Neural cell (in vitro differentiated cells): ENCODE measurements at regions not wholly inside any gene's neighbourhood (a gene's known extent, or its start where the extent isn't known, plus 50 kb on each side); places are given as distances from the start of the nearest gene placed in this dataset.

Experiments used
- H2AFZ ChIP-seq: fragments of 200-600, 300-800 bp; sonication (generic), shearing (Covaris generic); 2 replicates; pipeline ENCODE4 v1.6.0; 2014; ENCODE audit warnings: low read depth, mild to moderate bottlenecking, antibody characterized with exemption, low read length, moderate library complexity
- H3F3A ChIP-seq: fragments of 200-600 bp; shearing (Covaris generic); 2 replicates; pipeline ENCODE4 v1.6.1; 2016; ENCODE audit warnings: mild to moderate bottlenecking, moderate library complexity, mixed read lengths, antibody characterized with exemption, low read length; ENCODE audit not compliant: insufficient read depth, poor library complexity, severe bottlenecking
- H3K27ac ChIP-seq: fragments of 200-600, 300-800 bp; sonication (generic), shearing (Covaris generic); 2 replicates; pipeline ENCODE4 v1.5.1; 2014; ENCODE audit warnings: mild to moderate bottlenecking, low read length, moderate library complexity
- H3K27me3 ChIP-seq: fragments of 300-800, 200-600 bp; sonication (generic), shearing (Covaris generic); 2 replicates; pipeline ENCODE4 v1.6.0; 2014; ENCODE audit warnings: mild to moderate bottlenecking, low read depth, low read length, moderate library complexity; ENCODE audit not compliant: insufficient read depth
- H3K36me3 ChIP-seq: fragments of 300-800, 200-600 bp; sonication (generic), shearing (Covaris generic); 2 replicates; pipeline ENCODE4 v1.5.1; 2014; ENCODE audit warnings: mild to moderate bottlenecking, antibody characterized with exemption, low read length, moderate library complexity; ENCODE audit not compliant: insufficient read depth
- H3K4me2 ChIP-seq: fragments of 300-800, 200-600 bp; sonication (generic), shearing (Covaris generic); 2 replicates; pipeline ENCODE4 v1.6.0; 2014; ENCODE audit warnings: mild to moderate bottlenecking, low read length
- H3K4me3 ChIP-seq: fragments of 300-800, 200-600 bp; sonication (generic), shearing (Covaris generic); 2 replicates; pipeline ENCODE4 v1.5.1; 2014; ENCODE audit warnings: mild to moderate bottlenecking, low read length, moderate library complexity
- H3K79me2 ChIP-seq: fragments of 200-600 bp; shearing (Covaris generic); replicated peaks from 2 replicates; pipeline ENCODE4 v1.6.0; 2014; ENCODE audit warnings: mild to moderate bottlenecking, low read length, moderate library complexity; ENCODE audit not compliant: insufficient read depth
- H3K9ac ChIP-seq: fragments of 300-800, 200-600 bp; sonication (generic), shearing (Covaris generic); 2 replicates; pipeline ENCODE4 v1.6.1; 2016; ENCODE audit warnings: mild to moderate bottlenecking, low read length, mixed read lengths
- H3K9me2 ChIP-seq: fragments of 200-600 bp; shearing (Covaris generic); 2 replicates; pipeline ENCODE4 v1.6.1; 2016; ENCODE audit warnings: mild to moderate bottlenecking, low read length, mixed read lengths; ENCODE audit not compliant: insufficient read depth
- H3K9me3 ChIP-seq: fragments of 200-600, 300-800 bp; sonication (generic), shearing (Covaris generic); 2 replicates; pipeline ENCODE4 v1.6.1; 2016; ENCODE audit warnings: mild to moderate bottlenecking, mixed run types, low read length, moderate library complexity, mixed read lengths
- H4K20me1 ChIP-seq: fragments of 200-600 bp; shearing (Covaris generic); 2 replicates; pipeline ENCODE4 v1.6.1; 2016; ENCODE audit warnings: mild to moderate bottlenecking, mixed run types; ENCODE audit not compliant: insufficient read depth
- EP300 ChIP-seq: fragments of 450-650 bp; conservative IDR thresholded peaks from 2 replicates; pipeline ENCODE4 v1.6.1; 2014; ENCODE audit warnings: antibody characterized with exemption, mild to moderate bottlenecking, moderate library complexity; ENCODE audit not compliant: poor library complexity, severe bottlenecking
- EZH2 ChIP-seq: fragments of 200-600, 300-800 bp; shearing (Covaris generic), sonication (generic); IDR thresholded peaks from 2 replicates; pipeline ENCODE4 v1.6.1; 2014; ENCODE audit warnings: antibody characterized with exemption, low read length, borderline replicate concordance, mild to moderate bottlenecking; ENCODE audit not compliant: insufficient read depth, poor library complexity, severe bottlenecking
- MXI1 ChIP-seq: fragments of 450-650 bp; conservative IDR thresholded peaks from 2 replicates; pipeline ENCODE4 v1.6.1; 2014; ENCODE audit warnings: antibody characterized with exemption, mild to moderate bottlenecking; ENCODE audit not compliant: poor library complexity, severe bottlenecking
- POLR2AphosphoS5 ChIP-seq: IDR thresholded peaks from 2 replicates; pipeline ENCODE4 v1.6.1; 2012
- RAD21 ChIP-seq: fragments of 450-650 bp; conservative IDR thresholded peaks from 2 replicates; pipeline ENCODE4 v1.6.1; 2014; ENCODE audit warnings: antibody characterized with exemption, mild to moderate bottlenecking, moderate library complexity
- SMC3 ChIP-seq: fragments of 450-650 bp; conservative IDR thresholded peaks from 2 replicates; pipeline ENCODE4 v1.6.1; 2014; ENCODE audit warnings: antibody characterized with exemption, mild to moderate bottlenecking, moderate library complexity; ENCODE audit not compliant: poor library complexity
- TAF1 ChIP-seq: IDR thresholded peaks from 2 replicates; pipeline ENCODE4 v1.6.1; 2012; ENCODE audit warnings: low read depth
- TF ChIP-seq, protein P1 (sequence below): IDR thresholded peaks from 2 replicates; pipeline ENCODE4 v1.6.1; 2012; ENCODE audit warnings: borderline replicate concordance
- TF ChIP-seq, protein P2 (sequence below): fragments of 450-650 bp; IDR thresholded peaks from 2 replicates; pipeline ENCODE4 v1.5.1; 2014; ENCODE audit warnings: antibody characterized with exemption, mild to moderate bottlenecking, moderate library complexity; ENCODE audit not compliant: poor library complexity, severe bottlenecking

DNA sequence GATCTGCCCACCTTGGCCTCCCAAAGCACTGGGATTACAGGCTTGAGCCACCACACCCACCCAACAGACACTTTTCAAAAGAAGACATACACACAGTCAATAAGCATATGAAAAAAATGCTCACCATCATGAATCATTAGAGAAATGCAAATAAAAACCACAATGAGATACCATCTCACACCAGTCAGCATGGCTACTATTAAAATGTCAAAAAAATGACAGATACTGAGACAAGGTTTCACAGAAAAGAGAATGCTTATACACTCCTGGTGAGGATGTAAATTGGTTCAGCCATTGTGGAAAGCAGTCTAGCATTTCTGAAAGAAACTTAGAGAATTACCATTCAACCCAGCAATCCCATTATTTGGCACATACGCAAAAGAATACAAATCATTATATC lies 1947.2 kb downstream of the SUCLG1 start:
- H3K9me2 ChIP-seq, result no peaks in the 10 kb centered on the region
- H3F3A ChIP-seq, result no peaks in the 10 kb centered on the region
- no peaks in the 10 kb centered on the region for H3K9me3 ChIP-seq
- no peaks in the 10 kb centered on the region for H4K20me1 ChIP-seq
- H3K36me3 ChIP-seq, result no peaks in the 10 kb centered on the region
- H3K4me2 ChIP-seq, result no peak overlapping the region
- TF ChIP-seq EZH2, result no peak
- no peak for TF ChIP-seq SMC3
- TF ChIP-seq, protein P1, sequence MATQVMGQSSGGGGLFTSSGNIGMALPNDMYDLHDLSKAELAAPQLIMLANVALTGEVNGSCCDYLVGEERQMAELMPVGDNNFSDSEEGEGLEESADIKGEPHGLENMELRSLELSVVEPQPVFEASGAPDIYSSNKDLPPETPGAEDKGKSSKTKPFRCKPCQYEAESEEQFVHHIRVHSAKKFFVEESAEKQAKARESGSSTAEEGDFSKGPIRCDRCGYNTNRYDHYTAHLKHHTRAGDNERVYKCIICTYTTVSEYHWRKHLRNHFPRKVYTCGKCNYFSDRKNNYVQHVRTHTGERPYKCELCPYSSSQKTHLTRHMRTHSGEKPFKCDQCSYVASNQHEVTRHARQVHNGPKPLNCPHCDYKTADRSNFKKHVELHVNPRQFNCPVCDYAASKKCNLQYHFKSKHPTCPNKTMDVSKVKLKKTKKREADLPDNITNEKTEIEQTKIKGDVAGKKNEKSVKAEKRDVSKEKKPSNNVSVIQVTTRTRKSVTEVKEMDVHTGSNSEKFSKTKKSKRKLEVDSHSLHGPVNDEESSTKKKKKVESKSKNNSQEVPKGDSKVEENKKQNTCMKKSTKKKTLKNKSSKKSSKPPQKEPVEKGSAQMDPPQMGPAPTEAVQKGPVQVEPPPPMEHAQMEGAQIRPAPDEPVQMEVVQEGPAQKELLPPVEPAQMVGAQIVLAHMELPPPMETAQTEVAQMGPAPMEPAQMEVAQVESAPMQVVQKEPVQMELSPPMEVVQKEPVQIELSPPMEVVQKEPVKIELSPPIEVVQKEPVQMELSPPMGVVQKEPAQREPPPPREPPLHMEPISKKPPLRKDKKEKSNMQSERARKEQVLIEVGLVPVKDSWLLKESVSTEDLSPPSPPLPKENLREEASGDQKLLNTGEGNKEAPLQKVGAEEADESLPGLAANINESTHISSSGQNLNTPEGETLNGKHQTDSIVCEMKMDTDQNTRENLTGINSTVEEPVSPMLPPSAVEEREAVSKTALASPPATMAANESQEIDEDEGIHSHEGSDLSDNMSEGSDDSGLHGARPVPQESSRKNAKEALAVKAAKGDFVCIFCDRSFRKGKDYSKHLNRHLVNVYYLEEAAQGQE, result no peak
- TF ChIP-seq RAD21, result no peak
- TF ChIP-seq TAF1, result no peak
- TF ChIP-seq, protein P2, sequence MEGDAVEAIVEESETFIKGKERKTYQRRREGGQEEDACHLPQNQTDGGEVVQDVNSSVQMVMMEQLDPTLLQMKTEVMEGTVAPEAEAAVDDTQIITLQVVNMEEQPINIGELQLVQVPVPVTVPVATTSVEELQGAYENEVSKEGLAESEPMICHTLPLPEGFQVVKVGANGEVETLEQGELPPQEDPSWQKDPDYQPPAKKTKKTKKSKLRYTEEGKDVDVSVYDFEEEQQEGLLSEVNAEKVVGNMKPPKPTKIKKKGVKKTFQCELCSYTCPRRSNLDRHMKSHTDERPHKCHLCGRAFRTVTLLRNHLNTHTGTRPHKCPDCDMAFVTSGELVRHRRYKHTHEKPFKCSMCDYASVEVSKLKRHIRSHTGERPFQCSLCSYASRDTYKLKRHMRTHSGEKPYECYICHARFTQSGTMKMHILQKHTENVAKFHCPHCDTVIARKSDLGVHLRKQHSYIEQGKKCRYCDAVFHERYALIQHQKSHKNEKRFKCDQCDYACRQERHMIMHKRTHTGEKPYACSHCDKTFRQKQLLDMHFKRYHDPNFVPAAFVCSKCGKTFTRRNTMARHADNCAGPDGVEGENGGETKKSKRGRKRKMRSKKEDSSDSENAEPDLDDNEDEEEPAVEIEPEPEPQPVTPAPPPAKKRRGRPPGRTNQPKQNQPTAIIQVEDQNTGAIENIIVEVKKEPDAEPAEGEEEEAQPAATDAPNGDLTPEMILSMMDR, result no peak
- TF ChIP-seq MXI1, result no peak
- TF ChIP-seq EP300, result no peak
- TF ChIP-seq POLR2AphosphoS5, result no peak
- no peaks in the 10 kb centered on the region for H3K27me3 ChIP-seq
- H2AFZ ChIP-seq, result no peak overlapping the region
- H3K27ac ChIP-seq, result no peak overlapping the region
- H3K79me2 ChIP-seq, result no peaks in the 10 kb centered on the region
- no peak overlapping the region for H3K4me3 ChIP-seq
- H3K9ac ChIP-seq, result no peak overlapping the region

DNA sequence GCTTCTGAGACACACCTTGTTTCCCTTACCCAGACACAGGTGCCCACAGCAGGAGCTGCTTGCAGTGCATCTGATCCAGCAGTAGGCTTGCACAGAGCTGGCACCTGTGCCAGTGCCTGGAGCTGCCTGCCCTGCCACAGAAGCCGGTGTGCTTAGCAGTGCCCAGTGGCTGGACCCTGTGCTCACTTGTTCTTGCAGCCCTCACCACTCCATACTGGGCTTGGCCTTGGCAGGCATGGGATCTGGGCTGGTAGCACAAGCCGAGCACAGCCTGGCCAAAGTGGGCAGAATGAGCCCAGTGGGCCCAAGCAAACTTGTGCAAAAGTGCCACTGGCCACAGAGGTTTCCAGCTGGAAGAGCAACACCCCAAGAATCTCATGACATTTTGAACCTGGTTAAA lies 1950.4 kb downstream of the SUCLG1 start:
- Histone ChIP-seq H3K9me3 (no peaks in the 10 kb centered on the region), H3F3A (no peaks in the 10 kb centered on the region), H3K36me3 (no peaks in the 10 kb centered on the region), H3K9ac (no peak overlapping the region), H3K9me2 (no peaks in the 10 kb centered on the region), H3K27ac (no peak overlapping the region), H4K20me1 (no peaks in the 10 kb centered on the region), H2AFZ (no peak overlapping the region), H3K27me3 (no peaks in the 10 kb centered on the region), H3K4me3 (no peak overlapping the region), H3K4me2 (no peak overlapping the region), H3K79me2 (no peaks in the 10 kb centered on the region)
- TF ChIP-seq RAD21 (no peak), EP300 (no peak), TAF1 (no peak), SMC3 (no peak), POLR2AphosphoS5 (no peak), MXI1 (no peak)
- TF ChIP-seq, protein P1, result no peak
